ENCODE measurements at regions not wholly inside any gene's neighbourhood (a gene's known extent, or its start where the extent isn't known, plus 50 kb on each side); places are given as distances from the start of the nearest gene placed in this dataset.

DNA sequence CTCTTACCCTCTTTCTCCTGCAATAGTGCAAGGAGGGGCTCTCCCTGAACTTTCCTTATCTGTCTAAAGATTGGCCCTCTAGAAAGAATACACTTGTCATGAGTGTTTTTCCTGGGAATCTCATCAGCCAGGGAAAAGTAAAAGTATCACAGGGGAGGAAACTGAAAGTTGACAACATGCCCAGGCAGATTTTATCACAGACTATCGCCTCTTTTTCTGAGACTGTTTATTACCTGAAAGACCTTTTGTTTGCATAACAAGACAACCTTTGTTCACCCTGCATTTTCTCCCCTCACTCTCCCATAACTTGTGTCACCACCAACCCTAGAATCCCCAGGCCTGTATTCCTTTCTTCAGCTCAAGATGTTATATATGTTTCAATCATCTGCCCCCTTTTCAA is 794.7 kb upstream of the ADAMTS5 start:
- FAIRE-seq (no peak), DNase-seq (ENCODE audit: low read depth, low spot score) (no peak)
- intact Hi-C loops (cut with micrococcal nuclease) (no loop called here), dilution Hi-C loops (cut with MboI; ENCODE audit: extremely low pct_ligation_motif_present, low sequenced_read_pairs) (no loop called here)
- CTCF ChIA-PET: no interaction called here
- Histone ChIP-seq H3K27ac (ENCODE audit: insufficient read depth, low read depth, low read length) (no peak overlapping the region), H3K27me3 (ENCODE audit: control insufficient read depth in 2 of 2, insufficient read depth in 2 of 2, low read length in 2 of 2) (no peaks in the 10 kb centered on the region), H3K4me2 (ENCODE audit: insufficient read depth, low read length) (no peak overlapping the region), H3K9me1 (replicated peaks; ENCODE audit: control insufficient read depth, extremely low read depth, insufficient read depth, low read length) (no peaks in the 10 kb centered on the region), H3K9me3 (replicated peaks; ENCODE audit: control insufficient read depth, insufficient read depth, low read length) (no peaks in the 10 kb centered on the region), H3K4me3 (replicated peaks in 1 of 3; ENCODE audit: insufficient read depth in 1 of 3, low read depth in 1 of 3, low read length in 3 of 3) (no peak overlapping the region), H3K9ac (replicated peaks; ENCODE audit: extremely low read depth, insufficient read depth, low read length) (no peak overlapping the region), H2AFZ (ENCODE audit: low read depth, low read length) (no peak overlapping the region), H3K4me1 (ENCODE audit: control insufficient read depth, extremely low read depth, insufficient read depth, low read length) (no peaks in the 10 kb centered on the region), H4K20me1 (replicated peaks; ENCODE audit: control insufficient read depth, extremely low read depth, insufficient read depth, low read length) (no peaks in the 10 kb centered on the region), H3K79me2 (ENCODE audit: control insufficient read depth, insufficient read depth, low read length) (no peaks in the 10 kb centered on the region), H3K36me3 (ENCODE audit: control insufficient read depth in 2 of 2, extremely low read depth in 1 of 2, insufficient read depth in 2 of 2, low read length in 2 of 2) (no peaks in the 10 kb centered on the region)
- TF ChIP-seq, protein P1, sequence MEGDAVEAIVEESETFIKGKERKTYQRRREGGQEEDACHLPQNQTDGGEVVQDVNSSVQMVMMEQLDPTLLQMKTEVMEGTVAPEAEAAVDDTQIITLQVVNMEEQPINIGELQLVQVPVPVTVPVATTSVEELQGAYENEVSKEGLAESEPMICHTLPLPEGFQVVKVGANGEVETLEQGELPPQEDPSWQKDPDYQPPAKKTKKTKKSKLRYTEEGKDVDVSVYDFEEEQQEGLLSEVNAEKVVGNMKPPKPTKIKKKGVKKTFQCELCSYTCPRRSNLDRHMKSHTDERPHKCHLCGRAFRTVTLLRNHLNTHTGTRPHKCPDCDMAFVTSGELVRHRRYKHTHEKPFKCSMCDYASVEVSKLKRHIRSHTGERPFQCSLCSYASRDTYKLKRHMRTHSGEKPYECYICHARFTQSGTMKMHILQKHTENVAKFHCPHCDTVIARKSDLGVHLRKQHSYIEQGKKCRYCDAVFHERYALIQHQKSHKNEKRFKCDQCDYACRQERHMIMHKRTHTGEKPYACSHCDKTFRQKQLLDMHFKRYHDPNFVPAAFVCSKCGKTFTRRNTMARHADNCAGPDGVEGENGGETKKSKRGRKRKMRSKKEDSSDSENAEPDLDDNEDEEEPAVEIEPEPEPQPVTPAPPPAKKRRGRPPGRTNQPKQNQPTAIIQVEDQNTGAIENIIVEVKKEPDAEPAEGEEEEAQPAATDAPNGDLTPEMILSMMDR (IDR thresholded peaks at IDR 0.05; ENCODE audit: extremely low read depth in 1 of 2, insufficient read depth in 1 of 2, low read depth in 1 of 2, low read length in 2 of 2): no peak
- TF ChIP-seq GATA2 (IDR thresholded peaks at IDR 0.05; ENCODE audit: insufficient read depth, insufficient read length, low read depth, low read length) (no peak), POLR2A (IDR thresholded peaks at IDR 0.05; ENCODE audit: low read depth, low read length) (no peak), EZH2 (IDR thresholded peaks at IDR 0.05; ENCODE audit: borderline replicate concordance, low read depth, low read length, severe bottlenecking) (no peak), JUN (IDR thresholded peaks at IDR 0.05; ENCODE audit: borderline replicate concordance, insufficient read depth, insufficient read length, low read depth) (no peak), MYC (IDR thresholded peaks at IDR 0.05; ENCODE audit: low read depth, low read length) (no peak), FOS (IDR thresholded peaks at IDR 0.05; ENCODE audit: borderline replicate concordance, insufficient read depth, low read length) (no peak), POLR2AphosphoS5 (IDR thresholded peaks at IDR 0.05; ENCODE audit: insufficient read depth, low read depth, low read length) (no peak)
- TF ChIP-seq, protein P2, sequence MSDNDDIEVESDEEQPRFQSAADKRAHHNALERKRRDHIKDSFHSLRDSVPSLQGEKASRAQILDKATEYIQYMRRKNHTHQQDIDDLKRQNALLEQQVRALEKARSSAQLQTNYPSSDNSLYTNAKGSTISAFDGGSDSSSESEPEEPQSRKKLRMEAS (IDR thresholded peaks at IDR 0.05; ENCODE audit: insufficient read depth, insufficient read length): no peak
- BruUV-seq (replicated peaks): no TSS peak
- POLR2A ChIA-PET: no interaction called here
